GM19463 (cell line): ENCODE measurements at regions not wholly inside any gene's neighbourhood (a gene's known extent, or its start where the extent isn't known, plus 50 kb on each side); places are given as distances from the start of the nearest gene placed in this dataset.
"Not testable (repeated sequence)": the region's sequence is repeated elsewhere in the genome, so short reads cannot be mapped to it uniquely, and the experiment has no call there.

Source experiments
- ATAC-seq: cut with Tn5 transposase; IDR thresholded peaks from one replicate; pipeline ENCODE4 v1.9.1; 2021; ENCODE audit warnings: mild to moderate bottlenecking, moderate library complexity; ENCODE audit not compliant: unreplicated experiment

- no peak for ATAC-seq
Observed at GRCh38 chr6:115643762-115644161, 416.9 kb downstream of the FRK start.

GRCh38 chr6:115634887-115635286 lies 425.8 kb downstream of the FRK start:
- ATAC-seq, result no peak

GRCh38 chr6:115634131-115634530 lies 426.6 kb downstream of the FRK start:
- ATAC-seq, result no peak

GRCh38 chr6:115631028-115631427 lies 429.7 kb downstream of the FRK start:
- no peak for ATAC-seq

- no peak for ATAC-seq
Observed at GRCh38 chr6:115630424-115631024, 430.2 kb downstream of the FRK start.

GRCh38 chr6:115629415-115629814 lies 431.3 kb downstream of the FRK start:
- ATAC-seq, result no peak

- no peak for ATAC-seq
Observed at GRCh38 chr6:115618256-115618655, 442.4 kb downstream of the FRK start.

GRCh38 chr6:115617031-115617430 lies 443.7 kb downstream of the FRK start:
- ATAC-seq, result no peak

GRCh38 chr6:115613488-115613887 lies 447.2 kb downstream of the FRK start:
- ATAC-seq, result no peak

GRCh38 chr6:115612796-115613479 lies 447.8 kb downstream of the FRK start:
- no peak for ATAC-seq

- ATAC-seq, result no peak
Observed at GRCh38 chr6:115612216-115612615, 448.5 kb downstream of the FRK start.

GRCh38 chr6:115610696-115611095 lies 450.0 kb downstream of the FRK start:
- ATAC-seq, result no peak

- no peak for ATAC-seq
Observed at GRCh38 chr6:115609111-115609510, 451.6 kb downstream of the FRK start.

- no peak for ATAC-seq
Observed at GRCh38 chr6:115602466-115602865, 458.2 kb downstream of the FRK start.

- no peak for ATAC-seq
Observed at GRCh38 chr6:115601509-115601908, 459.2 kb downstream of the FRK start.

GRCh38 chr6:115601064-115601463 lies 459.6 kb downstream of the FRK start:
- no peak for ATAC-seq

- ATAC-seq, result no peak
Observed at GRCh38 chr6:115594891-115595290, 465.8 kb downstream of the FRK start.

GRCh38 chr6:115592025-115592424 lies 468.7 kb downstream of the FRK start:
- no peak for ATAC-seq

- ATAC-seq, result not testable (repeated sequence)
Observed at GRCh38 chr6:115589072-115589471, 471.6 kb downstream of the FRK start.

GRCh38 chr6:115583290-115583689 lies 477.4 kb downstream of the FRK start:
- ATAC-seq, result no peak

GRCh38 chr6:115582386-115582785 lies 478.3 kb downstream of the FRK start:
- no peak for ATAC-seq

GRCh38 chr6:115579565-115579964 lies 481.1 kb downstream of the FRK start:
- ATAC-seq, result not testable (repeated sequence)

GRCh38 chr6:115577270-115577669 lies 483.4 kb downstream of the FRK start:
- ATAC-seq, result no peak
